ENCODE measurements at regions not wholly inside any gene's neighbourhood (a gene's known extent, or its start where the extent isn't known, plus 50 kb on each side); places are given as distances from the start of the nearest gene placed in this dataset.

- Histone ChIP-seq H3K4me1 (no peaks in the 10 kb centered on the region), H3K27me3 (ENCODE audit: control insufficient read depth, insufficient read depth, low read length) (no peaks in the 10 kb centered on the region), H3K9me3 (ENCODE audit: control insufficient read depth, low read length) (no peaks in the 10 kb centered on the region), H3K79me2 (no peaks in the 10 kb centered on the region), H3K4me2 (ENCODE audit: low read length) (no peak overlapping the region), H3K36me3 (ENCODE audit: control insufficient read depth, insufficient read depth, low read length) (no peaks in the 10 kb centered on the region), H3K9ac (no peak overlapping the region), H3K27ac (no peak overlapping the region), H3K4me3 (ENCODE audit: low read depth, low read length) (no peak overlapping the region), H2AFZ (no peak overlapping the region)
- TF ChIP-seq, protein P1, sequence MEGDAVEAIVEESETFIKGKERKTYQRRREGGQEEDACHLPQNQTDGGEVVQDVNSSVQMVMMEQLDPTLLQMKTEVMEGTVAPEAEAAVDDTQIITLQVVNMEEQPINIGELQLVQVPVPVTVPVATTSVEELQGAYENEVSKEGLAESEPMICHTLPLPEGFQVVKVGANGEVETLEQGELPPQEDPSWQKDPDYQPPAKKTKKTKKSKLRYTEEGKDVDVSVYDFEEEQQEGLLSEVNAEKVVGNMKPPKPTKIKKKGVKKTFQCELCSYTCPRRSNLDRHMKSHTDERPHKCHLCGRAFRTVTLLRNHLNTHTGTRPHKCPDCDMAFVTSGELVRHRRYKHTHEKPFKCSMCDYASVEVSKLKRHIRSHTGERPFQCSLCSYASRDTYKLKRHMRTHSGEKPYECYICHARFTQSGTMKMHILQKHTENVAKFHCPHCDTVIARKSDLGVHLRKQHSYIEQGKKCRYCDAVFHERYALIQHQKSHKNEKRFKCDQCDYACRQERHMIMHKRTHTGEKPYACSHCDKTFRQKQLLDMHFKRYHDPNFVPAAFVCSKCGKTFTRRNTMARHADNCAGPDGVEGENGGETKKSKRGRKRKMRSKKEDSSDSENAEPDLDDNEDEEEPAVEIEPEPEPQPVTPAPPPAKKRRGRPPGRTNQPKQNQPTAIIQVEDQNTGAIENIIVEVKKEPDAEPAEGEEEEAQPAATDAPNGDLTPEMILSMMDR (IDR thresholded peaks at IDR 0.05) = no peak
Measured at GRCh38 chr2:224242561-224242960, 159.3 kb downstream of the FAM124B start.

DNA sequence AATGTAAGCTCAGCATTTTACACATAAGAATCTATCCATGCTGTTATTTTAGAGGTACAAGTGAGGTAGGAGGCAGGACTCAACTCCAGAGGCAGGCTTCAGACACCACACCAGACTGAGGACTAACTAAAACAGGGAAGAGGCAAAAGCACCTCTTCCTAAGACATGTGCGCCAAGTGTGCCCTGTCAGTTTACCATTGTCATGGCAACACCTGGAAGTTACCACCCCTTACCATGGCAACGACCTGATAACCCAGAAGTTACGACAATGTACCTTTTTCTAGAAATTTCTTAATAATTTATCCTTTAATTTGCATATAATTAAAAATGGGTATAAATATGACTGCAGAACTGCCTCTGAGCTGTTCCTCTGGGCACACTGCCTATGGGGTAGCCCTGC lies 160.1 kb downstream of the FAM124B start:
- H3K4me1 ChIP-seq = no peaks in the 10 kb centered on the region
- H3K79me2 ChIP-seq = no peaks in the 10 kb centered on the region
- no peak overlapping the region for H3K9ac ChIP-seq
- H3K4me3 ChIP-seq (ENCODE audit: low read depth, low read length) = no peak overlapping the region
- H3K27me3 ChIP-seq (ENCODE audit: control insufficient read depth, insufficient read depth, low read length) = no peaks in the 10 kb centered on the region
- H2AFZ ChIP-seq = no peak overlapping the region
- no peaks in the 10 kb centered on the region for H3K36me3 ChIP-seq (ENCODE audit: control insufficient read depth, insufficient read depth, low read length)
- H3K4me2 ChIP-seq (ENCODE audit: low read length) = no peak overlapping the region
- TF ChIP-seq, protein P1 (IDR thresholded peaks at IDR 0.05) = no peak
- no peaks in the 10 kb centered on the region for H3K9me3 ChIP-seq (ENCODE audit: control insufficient read depth, low read length)
- no peak overlapping the region for H3K27ac ChIP-seq

- Histone ChIP-seq H3K4me3 (ENCODE audit: low read depth, low read length) (no peak overlapping the region), H3K79me2 (no peaks in the 10 kb centered on the region), H3K4me2 (ENCODE audit: low read length) (no peak overlapping the region), H3K27ac (no peak overlapping the region), H3K27me3 (ENCODE audit: control insufficient read depth, insufficient read depth, low read length) (no peaks in the 10 kb centered on the region), H2AFZ (no peak overlapping the region), H3K9me3 (ENCODE audit: control insufficient read depth, low read length) (no peaks in the 10 kb centered on the region), H3K36me3 (ENCODE audit: control insufficient read depth, insufficient read depth, low read length) (no peaks in the 10 kb centered on the region), H3K9ac (no peak overlapping the region), H3K4me1 (no peaks in the 10 kb centered on the region)
- TF ChIP-seq, protein P1 (IDR thresholded peaks at IDR 0.05) = no peak
Measured at GRCh38 chr2:224241001-224241400, 160.9 kb downstream of the FAM124B start.

DNA sequence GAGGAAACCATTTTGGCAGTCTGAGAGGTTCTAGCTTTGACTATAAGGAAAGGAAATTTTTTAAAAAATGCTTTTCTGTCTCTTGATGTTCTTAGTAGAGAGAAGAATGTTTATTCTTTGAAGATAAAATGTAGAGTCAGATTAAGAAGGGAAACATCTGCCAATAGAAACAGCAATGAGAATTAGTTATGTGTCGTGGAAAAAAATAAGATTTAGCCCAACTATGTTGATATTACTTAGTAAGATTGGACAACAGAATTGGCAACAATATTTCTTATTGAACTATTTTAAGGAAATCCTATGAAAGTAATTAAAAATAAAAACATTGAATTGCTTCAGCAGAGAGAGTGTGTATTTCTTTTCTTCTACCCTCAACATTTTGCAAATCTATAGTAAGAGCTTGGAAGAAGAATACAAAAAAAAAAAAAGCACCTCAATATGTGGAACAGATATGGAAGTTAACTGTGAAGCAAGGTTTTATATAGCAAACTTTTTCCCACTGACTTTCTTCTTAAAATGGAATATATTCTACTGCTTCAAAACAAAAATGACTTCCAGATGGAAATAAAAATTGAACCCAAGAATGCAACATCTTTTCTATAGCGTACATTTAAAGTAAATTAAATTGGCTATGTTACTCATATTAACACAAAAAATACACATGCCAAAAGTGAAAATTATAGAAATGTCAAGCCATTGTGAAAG lies 177.9 kb downstream of the FAM124B start:
- H2AFZ ChIP-seq = no peak overlapping the region
- no peaks in the 10 kb centered on the region for H3K9me3 ChIP-seq (ENCODE audit: control insufficient read depth, low read length)
- no peaks in the 10 kb centered on the region for H3K27me3 ChIP-seq (ENCODE audit: control insufficient read depth, insufficient read depth, low read length)
- no peaks in the 10 kb centered on the region for H3K79me2 ChIP-seq
- TF ChIP-seq, protein P1 (IDR thresholded peaks at IDR 0.05) = no peak
- H3K9ac ChIP-seq = no peak overlapping the region
- H3K4me2 ChIP-seq (ENCODE audit: low read length) = no peak overlapping the region
- H3K27ac ChIP-seq = no peak overlapping the region
- no peaks in the 10 kb centered on the region for H3K36me3 ChIP-seq (ENCODE audit: control insufficient read depth, insufficient read depth, low read length)
- H3K4me1 ChIP-seq = no peaks in the 10 kb centered on the region
- no peak overlapping the region for H3K4me3 ChIP-seq (ENCODE audit: low read depth, low read length)

DNA sequence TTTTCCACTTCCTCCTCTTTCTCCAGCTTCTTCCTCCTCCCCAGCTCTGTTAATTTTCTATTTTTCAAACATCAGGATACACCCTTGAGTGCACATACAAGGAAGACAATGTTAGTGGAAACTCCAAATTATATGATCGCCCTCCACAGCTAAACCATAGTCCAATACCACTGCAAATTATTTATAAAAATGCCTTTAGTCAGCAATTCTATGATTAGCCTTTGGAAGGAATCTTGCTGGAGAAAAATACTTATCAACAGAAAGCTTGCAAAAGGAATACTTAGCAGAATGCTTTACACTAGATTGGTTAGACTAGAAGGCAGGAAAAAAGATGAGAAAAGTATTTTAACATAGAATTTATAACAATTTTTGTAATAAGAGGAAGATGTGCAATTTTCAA lies 178.9 kb downstream of the FAM124B start:
- H3K27me3 ChIP-seq (ENCODE audit: control insufficient read depth, insufficient read depth, low read length) = no peaks in the 10 kb centered on the region
- H3K27ac ChIP-seq = no peak overlapping the region
- H3K4me1 ChIP-seq = no peaks in the 10 kb centered on the region
- H2AFZ ChIP-seq = no peak overlapping the region
- TF ChIP-seq, protein P1 (IDR thresholded peaks at IDR 0.05) = no peak
- no peak overlapping the region for H3K4me2 ChIP-seq (ENCODE audit: low read length)
- H3K9me3 ChIP-seq (ENCODE audit: control insufficient read depth, low read length) = no peaks in the 10 kb centered on the region
- no peaks in the 10 kb centered on the region for H3K36me3 ChIP-seq (ENCODE audit: control insufficient read depth, insufficient read depth, low read length)
- H3K4me3 ChIP-seq (ENCODE audit: low read depth, low read length) = no peak overlapping the region
- H3K9ac ChIP-seq = no peak overlapping the region
- H3K79me2 ChIP-seq = no peaks in the 10 kb centered on the region

Data from parathyroid adenoma (tissue), 2 donors.